Liver (tissue), 7 donors: ENCODE measurements at regions not wholly inside any gene's neighbourhood (a gene's known extent, or its start where the extent isn't known, plus 50 kb on each side); places are given as distances from the start of the nearest gene placed in this dataset.

Experiments
- DNase-seq: peaks from one replicate; pipeline ENCODE4 v3.0.0-alpha.2; 2017; ENCODE audit warnings: low spot score
- H3K27ac ChIP-seq, 2 donors: one replicate each; pipeline ENCODE4 v1.7.0; 2013; ENCODE audit warnings: inconsistent platforms in 2 of 2, low read length in 2 of 2, control low read depth in 1 of 2, low read depth in 1 of 2, mild to moderate bottlenecking in 1 of 2
- H3K27me3 ChIP-seq, 4 donors: one replicate each; pipeline versions ENCODE4 v1.6.1 to v1.7.0; 2013; ENCODE audit warnings: low read length in 3 of 4, inconsistent platforms in 1 of 4, mild to moderate bottlenecking in 1 of 4, moderate library complexity in 1 of 4; ENCODE audit not compliant: control insufficient read depth in 4 of 4, insufficient read depth in 4 of 4
- H3K36me3 ChIP-seq, 4 donors: one replicate each; pipeline versions ENCODE4 v1.6.1 to v1.7.0; 2013; ENCODE audit warnings: low read length in 3 of 4, mild to moderate bottlenecking in 3 of 4, low read depth in 1 of 4, moderate library complexity in 1 of 4; ENCODE audit not compliant: control insufficient read depth in 4 of 4, insufficient read depth in 3 of 4
- H3K4me1 ChIP-seq, 4 donors: one replicate each; pipeline versions ENCODE4 v1.6.1 to v1.7.0; 2013; ENCODE audit warnings: low read length in 3 of 4, mild to moderate bottlenecking in 3 of 4, moderate library complexity in 1 of 4; ENCODE audit not compliant: control insufficient read depth in 4 of 4, insufficient read depth in 4 of 4
- H3K4me3 ChIP-seq, 3 donors: one replicate each; pipeline versions ENCODE4 v1.6.1 to v1.7.0; 2013; ENCODE audit warnings: low read length in 3 of 3, control low read depth in 1 of 3, low read depth in 1 of 3, mild to moderate bottlenecking in 1 of 3
- H3K9ac ChIP-seq, 2 donors: one replicate each; pipeline ENCODE4 v1.7.0; 2013; ENCODE audit warnings: low read length in 2 of 2, mild to moderate bottlenecking in 2 of 2, moderate library complexity in 2 of 2, control low read depth in 1 of 2, low read depth in 1 of 2
- H3K9me3 ChIP-seq, 4 donors: one replicate each; pipeline versions ENCODE4 v1.6.1 to v1.7.0; 2013; ENCODE audit warnings: low read length in 3 of 4; ENCODE audit not compliant: control insufficient read depth in 4 of 4
- ATF3 ChIP-seq: IDR thresholded peaks from 2 replicates; pipeline ENCODE4 v1.6.1; 2016; ENCODE audit warnings: antibody characterized with exemption
- EGR1 ChIP-seq, 2 donors: IDR thresholded peaks; 2 replicates each; pipeline ENCODE4 v1.6.1; 2016 to 2018; ENCODE audit warnings: antibody characterized with exemption in 2 of 2, low read depth in 2 of 2
- FOXA1 ChIP-seq: IDR thresholded peaks from 2 replicates; pipeline ENCODE4 v1.6.1; 2016; ENCODE audit warnings: antibody characterized with exemption
- FOXA2 ChIP-seq: IDR thresholded peaks from 2 replicates; pipeline ENCODE4 v1.6.1; 2016; ENCODE audit warnings: antibody characterized with exemption
- GABPA ChIP-seq, 2 donors: IDR thresholded peaks in 1 of 2; conservative IDR thresholded peaks in 1 of 2; 2 replicates each; pipeline ENCODE4 v1.6.1; 2016; ENCODE audit warnings: antibody characterized with exemption in 2 of 2, mild to moderate bottlenecking in 1 of 2, moderate library complexity in 1 of 2
- JUND ChIP-seq, 2 donors: IDR thresholded peaks; 2 replicates each; pipeline ENCODE4 v1.6.1; 2016; ENCODE audit warnings: antibody characterized with exemption in 2 of 2
- MAX ChIP-seq: IDR thresholded peaks from 2 replicates; pipeline ENCODE4 v1.6.1; 2016; ENCODE audit warnings: antibody characterized with exemption
- NR2F2 ChIP-seq: IDR thresholded peaks from 2 replicates; pipeline ENCODE4 v1.6.1; 2016; ENCODE audit warnings: antibody characterized with exemption
- RAD21 ChIP-seq, 2 donors: IDR thresholded peaks; 2 replicates each; pipeline ENCODE4 v1.6.1; 2016; ENCODE audit warnings: antibody characterized with exemption in 2 of 2, mild to moderate bottlenecking in 2 of 2
- RXRA ChIP-seq, 2 donors: IDR thresholded peaks; 2 replicates each; pipeline ENCODE4 v1.6.1; 2017 to 2018; ENCODE audit warnings: antibody characterized with exemption in 2 of 2, mild to moderate bottlenecking in 1 of 2
- SP1 ChIP-seq: IDR thresholded peaks from 2 replicates; pipeline ENCODE4 v1.6.1; 2018; ENCODE audit warnings: antibody characterized with exemption, mild to moderate bottlenecking
- TAF1 ChIP-seq: conservative IDR thresholded peaks from 2 replicates; pipeline ENCODE4 v1.6.1; 2016; ENCODE audit warnings: antibody characterized with exemption, mild to moderate bottlenecking
- ZBTB33 ChIP-seq: IDR thresholded peaks from 2 replicates; pipeline ENCODE4 v1.6.1; 2016; ENCODE audit warnings: antibody characterized with exemption
- whole genome bisulfite sequencing: extraction: QIAGEN DNeasy Blood & Tissue Kit; methylation state at CpG from one replicate; pipeline ENCODE4 v1.1.7; 2013; 5-methylcytosine and 5-hydroxymethylcytosine counted together
- donor health status: healthy.
- donor health status: healthy.
- donor health status: healthy.
- donor health status: healthy.

GRCh38 chr3:164179110-164179774, 899.1 kb downstream of the SI start:
- peaks cover 0 to 2% (median 0%) of the 10 kb centered on the region in 4 donors for H3K27me3 ChIP-seq
- no peak overlapping the region for H3K27ac ChIP-seq
- H3K4me1 ChIP-seq, result no peaks in the 10 kb centered on the region
- peaks cover 0 to 2% (median 1%) of the 10 kb centered on the region in 4 donors for H3K9me3 ChIP-seq
- TF ChIP-seq RXRA (IDR thresholded peaks at IDR 0.05), result no peak
- no peak for TF ChIP-seq RAD21 (IDR thresholded peaks at IDR 0.05)
- TF ChIP-seq SP1, result no peak
- no peak for TF ChIP-seq TAF1
- no peak for DNase-seq
- 87% methylated on average over 26 of the region's 26 CpGs for WGBS
- H3K36me3 ChIP-seq, result no peaks in the 10 kb centered on the region
- no peak overlapping the region for H3K9ac ChIP-seq
- H3K4me3 ChIP-seq, result no peak overlapping the region

GRCh38 chr3:164174059-164174458, 904.2 kb downstream of the SI start:
- no peak for TF ChIP-seq RXRA (IDR thresholded peaks at IDR 0.05)
- TF ChIP-seq ATF3, result no peak
- no peak for TF ChIP-seq FOXA1
- no peak for TF ChIP-seq GABPA (IDR thresholded peaks at IDR 0.05 in 1 of 2, conservative IDR thresholded peaks at IDR 0.05 in 1 of 2)
- TF ChIP-seq MAX, result no peak
- no peak for TF ChIP-seq SP1
- no peak for TF ChIP-seq NR2F2
- TF ChIP-seq JUND (IDR thresholded peaks at IDR 0.05), result no peak
- TF ChIP-seq FOXA2, result no peak
- TF ChIP-seq ZBTB33, result no peak
- no peak for TF ChIP-seq EGR1 (IDR thresholded peaks at IDR 0.05; ENCODE audit: low read depth in 2 of 2)
- no peak for TF ChIP-seq RAD21 (IDR thresholded peaks at IDR 0.05)
- Histone ChIP-seq H3K27me3 (peaks cover 0 to 2% (median 0%) of the 10 kb centered on the region in 4 donors), H3K4me1 (no peaks in the 10 kb centered on the region), H3K9ac (no peak overlapping the region), H3K27ac (no peak overlapping the region), H3K9me3 (no peaks in the 10 kb centered on the region), H3K36me3 (no peaks in the 10 kb centered on the region), H3K4me3 (no peak overlapping the region)
- 66% methylated on average over 1 of the region's 1 CpG for WGBS
- no peak for DNase-seq

- Histone ChIP-seq H3K27ac (no peak overlapping the region), H3K9me3 (no peaks in the 10 kb centered on the region), H3K4me1 (no peaks in the 10 kb centered on the region), H3K27me3 (no peaks in the 10 kb centered on the region), H3K36me3 (no peaks in the 10 kb centered on the region), H3K9ac (no peak overlapping the region), H3K4me3 (no peak overlapping the region)
- no peak for TF ChIP-seq TAF1
- no peak for DNase-seq
- WGBS, result 87% methylated on average over 1 of the region's 1 CpG
These were observed 922.9 kb downstream of the SI start for GRCh38 chr3:164155400-164155799.
